Ovary (tissue), 3 donors: ENCODE measurements at regions not wholly inside any gene's neighbourhood (a gene's known extent, or its start where the extent isn't known, plus 50 kb on each side); places are given as distances from the start of the nearest gene placed in this dataset.

ENCODE experiments used
- EP300 ChIP-seq: sonication (generic); formaldehyde crosslinking; IDR thresholded peaks from one replicate; pipeline ENCODE4 v1.6.1; 2017; ENCODE audit warnings: antibody characterized with exemption
- POLR2A ChIP-seq: fragments of 450-650 bp; IDR thresholded peaks from one replicate; pipeline ENCODE4 v1.6.1; 2017; ENCODE audit warnings: antibody characterized with exemption, mild to moderate bottlenecking, moderate library complexity
- TF ChIP-seq, protein P1 (sequence below), 3 donors: fragments of 450-650 bp in 2 of 3; fragments of 200-600 bp in 1 of 3; IDR thresholded peaks; one replicate each; pipeline versions ENCODE4 v1.5.1 to v1.8.0; 2016 to 2022; ENCODE audit warnings: antibody characterized with exemption in 3 of 3, mild to moderate bottlenecking in 1 of 3
- donor health status: DM: no; HTN: no; CAD: no.

DNA sequence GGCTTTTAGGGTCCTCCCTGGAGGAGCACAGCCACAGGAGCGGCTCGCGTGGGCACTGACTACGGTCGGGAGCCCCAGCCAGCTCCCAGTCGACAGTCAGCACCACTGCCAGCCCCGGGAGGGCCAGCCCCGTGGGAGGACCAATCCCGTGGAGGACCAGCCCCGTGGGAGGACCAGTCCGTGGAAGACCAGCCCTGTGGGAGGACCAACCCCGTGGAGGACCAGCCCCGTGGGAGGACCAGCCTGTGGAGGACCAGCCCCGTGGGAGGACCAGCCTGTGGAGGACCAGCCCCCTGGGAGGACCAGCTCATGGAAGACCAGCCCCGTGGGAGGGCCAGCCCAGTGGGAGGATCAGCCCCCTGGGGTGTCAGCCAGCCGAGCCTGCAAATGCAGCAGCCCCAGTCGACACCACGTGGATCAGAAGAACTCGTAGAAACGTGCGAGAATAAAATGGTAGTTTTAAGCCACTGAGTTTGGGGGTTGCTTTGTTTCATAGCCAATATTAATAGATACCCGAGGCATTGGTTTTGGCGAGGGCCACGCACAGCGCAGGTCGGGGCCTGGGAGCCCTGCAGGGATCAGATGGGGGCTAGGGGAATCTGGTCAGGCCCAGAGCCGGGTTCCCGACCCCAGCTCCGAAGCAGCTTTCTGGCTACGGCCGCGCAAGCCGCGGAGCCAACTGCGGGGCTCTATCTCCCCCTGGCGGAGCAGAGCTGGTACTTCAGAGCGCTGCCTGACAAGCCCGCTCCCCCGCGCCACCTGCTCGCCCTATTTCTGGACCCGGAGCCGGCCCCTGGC is 73.0 kb downstream of the TEX51 start:
- TF ChIP-seq, protein P1, sequence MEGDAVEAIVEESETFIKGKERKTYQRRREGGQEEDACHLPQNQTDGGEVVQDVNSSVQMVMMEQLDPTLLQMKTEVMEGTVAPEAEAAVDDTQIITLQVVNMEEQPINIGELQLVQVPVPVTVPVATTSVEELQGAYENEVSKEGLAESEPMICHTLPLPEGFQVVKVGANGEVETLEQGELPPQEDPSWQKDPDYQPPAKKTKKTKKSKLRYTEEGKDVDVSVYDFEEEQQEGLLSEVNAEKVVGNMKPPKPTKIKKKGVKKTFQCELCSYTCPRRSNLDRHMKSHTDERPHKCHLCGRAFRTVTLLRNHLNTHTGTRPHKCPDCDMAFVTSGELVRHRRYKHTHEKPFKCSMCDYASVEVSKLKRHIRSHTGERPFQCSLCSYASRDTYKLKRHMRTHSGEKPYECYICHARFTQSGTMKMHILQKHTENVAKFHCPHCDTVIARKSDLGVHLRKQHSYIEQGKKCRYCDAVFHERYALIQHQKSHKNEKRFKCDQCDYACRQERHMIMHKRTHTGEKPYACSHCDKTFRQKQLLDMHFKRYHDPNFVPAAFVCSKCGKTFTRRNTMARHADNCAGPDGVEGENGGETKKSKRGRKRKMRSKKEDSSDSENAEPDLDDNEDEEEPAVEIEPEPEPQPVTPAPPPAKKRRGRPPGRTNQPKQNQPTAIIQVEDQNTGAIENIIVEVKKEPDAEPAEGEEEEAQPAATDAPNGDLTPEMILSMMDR (IDR thresholded peaks at IDR 0.05) = peak; percentile 63 to 83 (median 70)
- no peak for TF ChIP-seq POLR2A
- no peak for TF ChIP-seq EP300
